HEK293 (cell line): ENCODE measurements at regions not wholly inside any gene's neighbourhood (a gene's known extent, or its start where the extent isn't known, plus 50 kb on each side); places are given as distances from the start of the nearest gene placed in this dataset.

Experiments
- CTCF ChIA-PET: fragments of 350-600 bp; formaldehyde crosslinking; extraction: SDS; loops from one replicate; lab custom pipeline; 2021; ENCODE audit warnings: antibody characterized with exemption; lab: Yijun Ruan, JAX
- POLR2A ChIA-PET: fragments of 300-600 bp; formaldehyde crosslinking; extraction: SDS; loops from one replicate; lab custom pipeline; 2020; ENCODE audit warnings: antibody characterized with exemption, inconsistent platforms; lab: Yijun Ruan, JAX
- H3K27ac ChIP-seq: fragments of 200-500 bp; sonication (Bioruptor generic); 2 replicates; pipeline ENCODE4 v1.5.1; 2014; ENCODE audit warnings: low read depth, low read length, control low read depth, inconsistent platforms; ENCODE audit errors: extremely low read depth
- H3K36me3 ChIP-seq, 2 experiments: fragments of 200-500 bp in 1 of 2; sonication (Bioruptor generic) in 1 of 2; 1 replicate in 1 of 2; 2 replicates in 1 of 2; pipeline ENCODE4 v1.5.1; 2014 to 2017; ENCODE audit warnings: inconsistent platforms in 2 of 2, low read length in 2 of 2; ENCODE audit not compliant: control insufficient read depth in 2 of 2, insufficient read depth in 1 of 2
- H3K4me1 ChIP-seq: fragments of 200-500 bp; sonication (Bioruptor generic); 2 replicates; pipeline ENCODE4 v1.5.1; 2014; ENCODE audit warnings: mild to moderate bottlenecking, low read length, inconsistent platforms; ENCODE audit not compliant: control insufficient read depth, insufficient read depth
- H3K4me3 ChIP-seq: 2 replicates; pipeline ENCODE4 v1.5.1; 2011; ENCODE audit warnings: low read depth, mild to moderate bottlenecking, control low read depth, low read length, moderate library complexity
- H3K9me3 ChIP-seq: fragments of 200-500 bp; sonication (Bioruptor generic); 2 replicates; pipeline ENCODE4 v1.5.1; 2014; ENCODE audit warnings: low read depth, low read length, inconsistent platforms; ENCODE audit not compliant: control insufficient read depth, insufficient read depth
- GLI4 ChIP-seq: fragments of 450-650 bp; formaldehyde crosslinking; IDR thresholded peaks from 2 replicates; pipeline ENCODE4 v1.5.1; 2016; ENCODE audit warnings: missing biosample characterization, missing genetic modification characterization
- GLIS1 ChIP-seq: fragments of 450-650 bp; formaldehyde crosslinking; IDR thresholded peaks from 2 replicates; pipeline ENCODE4 v1.5.1; 2016; ENCODE audit warnings: missing biosample characterization, missing genetic modification characterization
- HOXD13 ChIP-seq: sonication (generic); formaldehyde crosslinking; IDR thresholded peaks from 2 replicates; pipeline ENCODE4 v1.8.0; 2022; ENCODE audit warnings: missing genetic modification reagents, borderline replicate concordance
- KLF8 ChIP-seq: fragments of 450-650 bp; formaldehyde crosslinking; IDR thresholded peaks from 2 replicates; pipeline ENCODE4 v1.5.1; 2016; ENCODE audit warnings: missing biosample characterization, missing genetic modification characterization
- RBAK ChIP-seq: fragments of 450-650 bp; formaldehyde crosslinking; IDR thresholded peaks from 2 replicates; pipeline ENCODE4 v1.5.1; 2016; ENCODE audit warnings: missing biosample characterization, missing genetic modification characterization
- SP3 ChIP-seq: fragments of 450-650 bp; formaldehyde crosslinking; IDR thresholded peaks from 2 replicates; pipeline ENCODE4 v1.5.1; 2016; ENCODE audit warnings: missing biosample characterization, missing genetic modification characterization
- SP7 ChIP-seq: fragments of 450-650 bp; formaldehyde crosslinking; IDR thresholded peaks from 2 replicates; pipeline ENCODE4 v1.5.1; 2016; ENCODE audit warnings: missing biosample characterization, missing genetic modification characterization
- TRIM28 ChIP-seq: IDR thresholded peaks from 2 replicates; pipeline ENCODE4 v1.6.1; 2011; ENCODE audit warnings: low read length, control low read depth, borderline replicate concordance
- ZBTB20 ChIP-seq: fragments of 450-650 bp; formaldehyde crosslinking; IDR thresholded peaks from 2 replicates; pipeline ENCODE4 v1.5.1; 2016; ENCODE audit warnings: missing biosample characterization, missing genetic modification characterization
- ZBTB21 ChIP-seq: fragments of 450-650 bp; formaldehyde crosslinking; IDR thresholded peaks from 2 replicates; pipeline ENCODE4 v1.5.1; 2017; ENCODE audit warnings: missing biosample characterization, missing genetic modification characterization
- ZBTB7A ChIP-seq: fragments of 450-650 bp; formaldehyde crosslinking; IDR thresholded peaks from 2 replicates; pipeline ENCODE4 v1.5.1; 2016; ENCODE audit warnings: low read depth, missing biosample characterization, missing genetic modification characterization
- ZFP3 ChIP-seq: fragments of 450-650 bp; formaldehyde crosslinking; IDR thresholded peaks from 2 replicates; pipeline ENCODE4 v1.5.1; 2016; ENCODE audit warnings: low read depth, missing biosample characterization, missing genetic modification characterization
- ZFP69B ChIP-seq: fragments of 450-650 bp; formaldehyde crosslinking; IDR thresholded peaks from 2 replicates; pipeline ENCODE4 v1.5.1; 2016; ENCODE audit warnings: missing biosample characterization, missing genetic modification characterization
- ZNF121 ChIP-seq: fragments of 450-650 bp; formaldehyde crosslinking; IDR thresholded peaks from 2 replicates; pipeline ENCODE4 v1.5.1; 2016; ENCODE audit warnings: missing biosample characterization, missing genetic modification characterization
- ZNF132 ChIP-seq: fragments of 450-650 bp; formaldehyde crosslinking; IDR thresholded peaks from 2 replicates; pipeline ENCODE4 v1.5.1; 2017; ENCODE audit warnings: missing biosample characterization, missing genetic modification characterization, borderline replicate concordance
- ZNF155 ChIP-seq: fragments of 450-650 bp; formaldehyde crosslinking; IDR thresholded peaks from 2 replicates; pipeline ENCODE4 v1.5.1; 2016; ENCODE audit warnings: missing biosample characterization, missing genetic modification characterization
- ZNF18 ChIP-seq: fragments of 450-650 bp; formaldehyde crosslinking; IDR thresholded peaks from 2 replicates; pipeline ENCODE4 v1.5.1; 2016; ENCODE audit warnings: missing biosample characterization, missing genetic modification characterization
- ZNF223 ChIP-seq: fragments of 450-650 bp; formaldehyde crosslinking; IDR thresholded peaks from 2 replicates; pipeline ENCODE4 v1.5.1; 2016; ENCODE audit warnings: missing biosample characterization, missing genetic modification characterization
- ZNF239 ChIP-seq: fragments of 450-650 bp; formaldehyde crosslinking; IDR thresholded peaks from 2 replicates; pipeline ENCODE4 v1.5.1; 2016; ENCODE audit warnings: missing biosample characterization, missing genetic modification characterization
- ZNF248 ChIP-seq: fragments of 450-650 bp; formaldehyde crosslinking; IDR thresholded peaks from 2 replicates; pipeline ENCODE4 v1.5.1; 2017; ENCODE audit warnings: missing biosample characterization, missing genetic modification characterization
- ZNF350 ChIP-seq: fragments of 450-650 bp; formaldehyde crosslinking; IDR thresholded peaks from 2 replicates; pipeline ENCODE4 v1.5.0; 2017; ENCODE audit warnings: missing biosample characterization, mild to moderate bottlenecking, missing genetic modification characterization
- ZNF362 ChIP-seq: fragments of 450-650 bp; formaldehyde crosslinking; IDR thresholded peaks from 2 replicates; pipeline ENCODE4 v1.5.1; 2016; ENCODE audit warnings: missing biosample characterization, missing genetic modification characterization
- ZNF514 ChIP-seq: fragments of 450-650 bp; formaldehyde crosslinking; IDR thresholded peaks from 2 replicates; pipeline ENCODE4 v1.5.1; 2016; ENCODE audit warnings: missing biosample characterization, missing genetic modification characterization
- ZNF521 ChIP-seq: fragments of 450-650 bp; formaldehyde crosslinking; IDR thresholded peaks from 2 replicates; pipeline ENCODE4 v1.5.1; 2017; ENCODE audit warnings: missing biosample characterization, mild to moderate bottlenecking, missing genetic modification characterization
- ZNF544 ChIP-seq: fragments of 450-650 bp; formaldehyde crosslinking; IDR thresholded peaks from 2 replicates; pipeline ENCODE4 v1.5.0; 2017; ENCODE audit warnings: missing biosample characterization, missing genetic modification characterization
- ZNF626 ChIP-seq: fragments of 450-650 bp; sonication (Bioruptor Pico); formaldehyde crosslinking; IDR thresholded peaks from 2 replicates; pipeline ENCODE4 v1.5.1; 2018; ENCODE audit warnings: missing biosample characterization, missing genetic modification characterization, inconsistent platforms
- ZNF670 ChIP-seq: fragments of 450-650 bp; formaldehyde crosslinking; IDR thresholded peaks from 2 replicates; pipeline ENCODE4 v1.5.1; 2016; ENCODE audit warnings: missing biosample characterization, missing genetic modification characterization, low read depth
- ZNF701 ChIP-seq: fragments of 450-650 bp; formaldehyde crosslinking; IDR thresholded peaks from 2 replicates; pipeline ENCODE4 v1.5.1; 2016; ENCODE audit warnings: missing biosample characterization, missing genetic modification characterization
- ZNF785 ChIP-seq: fragments of 450-650 bp; formaldehyde crosslinking; IDR thresholded peaks from 2 replicates; pipeline ENCODE4 v1.5.1; 2016; ENCODE audit warnings: missing biosample characterization, missing genetic modification characterization
- ZNF791 ChIP-seq: fragments of 450-650 bp; formaldehyde crosslinking; IDR thresholded peaks from 2 replicates; pipeline ENCODE4 v1.5.1; 2016; ENCODE audit warnings: missing biosample characterization, missing genetic modification characterization
- ZSCAN5A ChIP-seq: fragments of 450-650 bp; formaldehyde crosslinking; IDR thresholded peaks from 2 replicates; pipeline ENCODE4 v1.5.1; 2016; ENCODE audit warnings: missing biosample characterization, missing genetic modification characterization
- TF ChIP-seq, protein P1 (sequence below): fragments of 450-650 bp; formaldehyde crosslinking; conservative IDR thresholded peaks from 2 replicates; pipeline ENCODE4 v1.5.1; 2016; ENCODE audit warnings: low read depth, missing biosample characterization, missing genetic modification characterization

DNA sequence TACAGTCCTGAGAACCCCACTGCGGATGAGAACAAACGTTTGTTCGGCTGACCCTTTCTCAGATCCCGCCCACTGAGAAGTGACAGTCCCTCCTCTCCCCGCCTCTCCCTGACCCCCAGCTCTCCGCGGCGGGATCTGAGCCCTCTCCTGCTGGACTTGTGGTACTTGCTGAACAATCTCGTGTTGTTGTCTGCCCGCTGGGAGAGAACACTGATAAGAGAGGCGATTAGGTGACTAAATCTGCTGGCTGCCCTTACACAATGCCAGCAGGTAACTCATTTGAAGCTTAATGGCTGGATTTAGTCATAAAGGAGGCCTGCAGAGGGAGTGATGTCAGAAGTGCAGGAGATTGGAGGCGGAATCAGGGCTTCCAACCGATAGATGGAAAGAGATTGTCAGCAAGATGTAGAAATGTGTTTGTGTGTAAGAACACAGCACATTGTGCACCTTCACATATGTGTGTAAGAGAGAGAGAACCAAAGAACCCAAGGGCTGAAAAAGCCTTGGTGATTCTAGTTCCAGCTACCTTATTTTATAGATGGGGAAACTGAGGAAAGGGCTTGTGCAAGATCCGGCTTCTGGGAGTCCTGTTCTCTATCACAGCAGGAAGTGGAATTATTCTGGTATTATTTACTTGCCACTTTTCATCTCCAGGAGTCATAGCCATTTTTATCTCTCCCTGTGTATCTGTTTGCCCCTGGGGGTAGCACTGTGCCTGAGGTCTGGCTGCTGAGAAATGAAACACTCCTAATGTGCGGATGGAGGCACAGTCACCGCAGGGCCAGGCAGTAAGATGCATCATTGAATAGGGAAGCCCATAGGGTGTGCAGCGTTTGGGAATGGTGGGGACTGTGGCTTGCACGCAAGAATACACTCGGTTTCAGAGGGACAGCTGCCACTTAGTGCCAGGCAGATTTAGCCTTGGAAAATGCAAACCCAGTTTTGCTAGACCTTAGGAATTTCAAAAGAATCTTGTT is 203.7 kb upstream of the MSX2 start:
- H3K9me3 ChIP-seq = no peaks in the 10 kb centered on the region
- POLR2A ChIA-PET = interaction anchor here (0.6 kb wide), 1 partner anchor 21 kb away, joined by 3 read pairs; no protein-coding TSS in a partner anchor
- no peaks in the 10 kb centered on the region for H3K36me3 ChIP-seq
- peaks cover 16% of the 10 kb centered on the region for H3K4me1 ChIP-seq
- CTCF ChIA-PET = interaction anchor here (0.6 to 0.7 kb wide), 3 partner anchors 13 to 137 kb away, joined by 3 to 5 read pairs (median 3); no protein-coding TSS in a partner anchor
- peak overlapping the region; percentile 49; the same call in 1 of the 2 replicates for H3K27ac ChIP-seq
- H3K4me3 ChIP-seq = no peak overlapping the region
- TF ChIP-seq SP7 (peak; percentile 98), RBAK (no peak), ZNF223 (tag by site-specific recombination) (no peak), ZNF155 (tag by site-specific recombination) (no peak), ZSCAN5A (tag by site-specific recombination) (no peak), ZNF626 (tag by site-specific recombination) (no peak), SP3 (tag by site-specific recombination) (peak; percentile 63; the same call in 1 of the 2 replicates), ZNF18 (tag by site-specific recombination) (peak; percentile 81), ZNF670 (tag by site-specific recombination) (no peak), ZNF362 (tag by site-specific recombination) (no peak), ZNF544 (tag by site-specific recombination) (no peak), ZNF248 (no peak), TRIM28 (peak; percentile 97), ZNF132 (tag by site-specific recombination) (no peak), HOXD13 (CRISPR knock-in tag) (no peak), GLI4 (tag by site-specific recombination) (no peak), ZBTB20 (no peak), GLIS1 (peak; percentile 92), ZNF514 (tag by site-specific recombination) (no peak), ZBTB21 (tag by site-specific recombination) (peak; percentile 96), ZNF785 (tag by site-specific recombination) (no peak), ZNF350 (tag by site-specific recombination) (no peak), ZFP69B (peak; percentile 84), ZFP3 (tag by site-specific recombination) (no peak), ZNF701 (tag by site-specific recombination) (no peak), ZNF239 (tag by site-specific recombination) (no peak), ZNF521 (tag by site-specific recombination) (no peak), ZBTB7A (tag by site-specific recombination) (no peak), ZNF121 (tag by site-specific recombination) (no peak), KLF8 (peak; percentile 64), ZNF791 (tag by site-specific recombination) (no peak)
- TF ChIP-seq, protein P1, sequence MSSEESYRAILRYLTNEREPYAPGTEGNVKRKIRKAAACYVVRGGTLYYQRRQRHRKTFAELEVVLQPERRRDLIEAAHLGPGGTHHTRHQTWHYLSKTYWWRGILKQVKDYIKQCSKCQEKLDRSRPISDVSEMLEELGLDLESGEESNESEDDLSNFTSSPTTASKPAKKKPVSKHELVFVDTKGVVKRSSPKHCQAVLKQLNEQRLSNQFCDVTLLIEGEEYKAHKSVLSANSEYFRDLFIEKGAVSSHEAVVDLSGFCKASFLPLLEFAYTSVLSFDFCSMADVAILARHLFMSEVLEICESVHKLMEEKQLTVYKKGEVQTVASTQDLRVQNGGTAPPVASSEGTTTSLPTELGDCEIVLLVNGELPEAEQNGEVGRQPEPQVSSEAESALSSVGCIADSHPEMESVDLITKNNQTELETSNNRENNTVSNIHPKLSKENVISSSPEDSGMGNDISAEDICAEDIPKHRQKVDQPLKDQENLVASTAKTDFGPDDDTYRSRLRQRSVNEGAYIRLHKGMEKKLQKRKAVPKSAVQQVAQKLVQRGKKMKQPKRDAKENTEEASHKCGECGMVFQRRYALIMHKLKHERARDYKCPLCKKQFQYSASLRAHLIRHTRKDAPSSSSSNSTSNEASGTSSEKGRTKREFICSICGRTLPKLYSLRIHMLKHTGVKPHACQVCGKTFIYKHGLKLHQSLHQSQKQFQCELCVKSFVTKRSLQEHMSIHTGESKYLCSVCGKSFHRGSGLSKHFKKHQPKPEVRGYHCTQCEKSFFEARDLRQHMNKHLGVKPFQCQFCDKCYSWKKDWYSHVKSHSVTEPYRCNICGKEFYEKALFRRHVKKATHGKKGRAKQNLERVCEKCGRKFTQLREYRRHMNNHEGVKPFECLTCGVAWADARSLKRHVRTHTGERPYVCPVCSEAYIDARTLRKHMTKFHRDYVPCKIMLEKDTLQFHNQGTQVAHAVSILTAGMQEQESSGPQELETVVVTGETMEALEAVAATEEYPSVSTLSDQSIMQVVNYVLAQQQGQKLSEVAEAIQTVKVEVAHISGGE (tag by site-specific recombination) = no peak
